ENCODE measurements at regions not wholly inside any gene's neighbourhood (a gene's known extent, or its start where the extent isn't known, plus 50 kb on each side); places are given as distances from the start of the nearest gene placed in this dataset.

- TF ChIP-seq CTCF (IDR thresholded peaks at IDR 0.05; ENCODE audit: low read depth, low read length) (no peak), EZH2phosphoT487 (IDR thresholded peaks at IDR 0.05; ENCODE audit: low read depth) (no peak)
These were observed 921.7 kb upstream of the API5 start for GRCh38 chr11:42390116-42390515.

Measured in OCI-LY3 (cell line).